Activated CD4-positive, alpha-beta T cell treated with anti-CD3 and anti-CD28 coated beads, Interleukin-10, Interleukin-2, amounts not matched to agents 100 ng/mL and 50 ng/mL, durations not matched to agents 16 hours and 8 hours (primary cell): ENCODE measurements at regions not wholly inside any gene's neighbourhood (a gene's known extent, or its start where the extent isn't known, plus 50 kb on each side); places are given as distances from the start of the nearest gene placed in this dataset.
A peak's percentile ranks its signal among the peaks of the same experiment; 100 is the strongest.
"Not testable (repeated sequence)": the region's sequence is repeated elsewhere in the genome, so short reads cannot be mapped to it uniquely, and the experiment has no call there.

Source experiments
- DNase-seq: peaks from one replicate; pipeline ENCODE4 v3.0.0-alpha.2; 2020

- no peak for DNase-seq
These were observed 54.9 kb upstream of the ZBTB18 start for GRCh38 chr1:243996223-243996622.

- DNase-seq, result no peak
These were observed 59.4 kb upstream of the ZBTB18 start for GRCh38 chr1:243991650-243992049.

DNA sequence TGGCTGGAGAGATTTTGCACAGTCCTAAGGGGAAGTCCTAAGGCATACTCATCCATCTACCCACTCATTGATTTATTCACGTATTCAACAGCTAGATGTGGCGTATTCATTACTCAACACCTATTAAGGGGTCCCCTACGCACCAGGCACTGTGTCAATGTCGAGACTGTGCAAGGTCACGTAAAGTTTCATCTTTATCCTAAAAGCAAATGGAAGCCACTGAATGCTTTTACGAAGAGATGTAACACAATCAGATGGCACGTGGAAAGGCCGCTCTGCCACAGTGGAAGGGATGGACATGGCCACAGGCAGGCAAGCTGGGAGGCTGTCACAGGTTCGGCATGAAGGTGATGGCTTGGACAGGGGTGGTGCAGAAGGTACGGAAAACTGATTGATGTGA is 66.3 kb upstream of the ZBTB18 start:
- DNase-seq, result no peak

DNA sequence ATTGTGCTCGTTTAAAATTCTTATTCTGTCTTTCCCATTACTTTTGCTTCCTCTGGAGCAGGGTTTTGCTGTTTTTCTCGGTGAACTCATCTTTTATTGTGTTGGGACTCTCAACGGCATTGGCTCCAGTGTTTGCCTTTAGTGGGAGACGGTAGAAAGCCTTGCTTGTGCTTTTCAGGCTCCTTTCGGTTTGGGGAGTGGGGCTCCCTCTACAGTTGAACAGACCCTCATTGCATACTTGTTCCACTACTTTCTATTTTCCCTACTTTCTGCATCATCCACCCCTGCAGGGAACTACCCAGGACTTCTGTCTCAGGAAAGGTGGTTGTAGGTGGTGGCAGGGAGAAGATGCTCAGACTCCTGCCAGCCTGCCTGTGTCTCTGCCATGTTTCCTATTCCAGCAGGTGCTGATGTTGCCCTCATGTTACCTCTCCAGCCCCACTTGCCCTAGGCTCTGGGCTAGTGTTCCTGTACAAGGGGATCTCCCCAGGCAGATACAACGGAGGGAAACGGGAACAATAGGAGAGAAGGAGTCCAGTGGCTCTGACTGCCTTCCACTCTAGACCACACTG is 68.5 kb upstream of the ZBTB18 start:
- DNase-seq, result no peak

DNA sequence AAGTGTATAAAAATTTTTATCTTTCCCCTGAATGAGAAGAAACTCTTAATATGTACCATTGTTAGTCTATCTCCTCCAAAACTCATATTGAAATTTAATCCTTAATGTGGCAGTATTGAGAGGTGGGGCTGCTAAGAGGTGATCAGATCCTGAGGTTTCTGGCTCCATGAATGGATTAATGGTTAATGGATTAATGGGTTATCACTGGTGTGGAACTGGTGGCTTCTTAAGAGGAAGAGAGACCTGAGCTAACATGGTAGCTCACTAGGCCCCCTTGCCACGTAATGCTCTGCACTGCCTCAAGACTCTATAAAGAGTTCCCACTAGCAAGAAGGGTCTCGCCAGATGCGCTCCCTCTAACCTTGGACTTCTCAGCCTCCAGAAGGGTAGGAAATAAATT is 70.6 kb upstream of the ZBTB18 start:
- DNase-seq, result no peak

DNA sequence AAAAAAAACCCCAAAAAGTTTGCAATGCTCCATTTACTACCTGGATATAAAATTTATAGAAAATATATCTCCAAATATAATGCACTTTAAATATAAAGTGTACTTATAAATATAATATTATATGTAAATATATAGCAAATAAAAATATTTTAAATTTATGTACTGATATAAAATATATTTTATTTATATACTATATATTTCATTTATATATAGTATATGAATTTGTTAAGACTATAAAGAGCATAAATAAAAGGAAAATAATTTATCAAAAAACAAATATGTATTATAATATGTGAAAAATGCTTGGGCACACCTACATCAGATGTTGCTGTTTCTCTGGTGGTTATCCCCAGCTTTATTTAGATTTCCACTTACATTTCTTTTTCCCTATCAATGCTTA is 71.0 kb upstream of the ZBTB18 start:
- DNase-seq, result no peak

GRCh38 chr1:243979396-243979795 is 71.7 kb upstream of the ZBTB18 start:
- no peak for DNase-seq

DNA sequence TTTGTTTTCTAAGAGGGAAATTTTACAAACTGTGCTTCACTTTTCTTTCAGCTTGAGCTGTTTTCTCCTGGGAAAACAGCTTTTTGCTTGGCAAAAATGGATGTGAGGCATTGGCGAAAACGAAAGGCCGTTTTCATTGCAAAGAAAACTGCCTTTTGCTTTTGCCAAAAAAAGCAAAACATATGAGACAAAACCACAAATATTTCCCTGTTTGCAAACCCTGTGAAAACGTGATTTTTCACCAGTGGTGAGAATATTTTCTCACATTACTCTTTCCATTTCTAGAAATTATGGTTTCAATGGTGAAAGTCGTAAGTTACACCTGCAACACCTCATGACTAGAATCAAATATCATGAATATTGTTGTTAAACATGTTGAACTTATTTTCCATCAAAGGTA is 74.0 kb upstream of the ZBTB18 start:
- DNase-seq, result no peak

DNA sequence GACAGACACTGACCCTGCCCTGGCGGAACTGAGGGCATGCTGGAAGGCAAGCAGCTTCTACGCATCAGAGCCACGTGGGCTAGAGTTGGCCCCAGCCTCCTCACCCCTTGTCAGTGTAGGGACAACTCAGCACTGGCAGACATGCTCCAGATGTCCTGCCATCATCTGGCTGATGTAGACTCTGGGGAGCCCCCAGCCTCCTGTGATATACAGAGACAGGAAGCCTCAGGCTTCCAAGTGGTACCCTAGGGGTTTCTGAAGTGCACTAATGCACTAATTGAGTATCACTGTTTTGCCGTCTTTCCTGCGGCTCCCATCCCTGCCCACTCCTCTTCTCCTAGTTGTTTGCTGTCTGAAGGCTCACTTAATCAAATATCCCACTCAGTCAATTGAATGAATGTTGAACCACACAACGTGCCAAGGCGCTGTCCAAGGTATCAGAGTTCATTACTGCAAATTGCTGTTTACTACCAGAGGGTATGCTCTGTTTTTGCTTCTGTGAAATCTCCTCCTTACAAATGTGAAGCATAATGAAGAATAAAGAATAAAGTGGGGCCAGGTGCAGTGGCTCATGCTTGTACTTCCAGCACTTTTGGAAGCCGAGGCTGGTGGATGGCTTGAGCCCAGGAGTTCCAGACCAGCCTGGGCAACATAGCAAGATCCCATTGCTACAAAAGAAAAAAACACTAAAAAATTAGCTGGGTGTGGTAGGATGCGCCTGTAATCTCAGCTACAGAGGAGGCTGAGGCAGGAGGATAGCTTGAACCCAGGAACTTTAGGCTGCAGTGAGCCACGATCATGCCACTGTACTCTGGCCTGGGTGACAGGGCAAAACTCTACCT is 76.4 kb upstream of the ZBTB18 start:
- DNase-seq, result no peak

GRCh38 chr1:243973169-243973568 is 77.9 kb upstream of the ZBTB18 start:
- no peak for DNase-seq

GRCh38 chr1:243970077-243970476 is 81.0 kb upstream of the ZBTB18 start:
- no peak for DNase-seq

DNA sequence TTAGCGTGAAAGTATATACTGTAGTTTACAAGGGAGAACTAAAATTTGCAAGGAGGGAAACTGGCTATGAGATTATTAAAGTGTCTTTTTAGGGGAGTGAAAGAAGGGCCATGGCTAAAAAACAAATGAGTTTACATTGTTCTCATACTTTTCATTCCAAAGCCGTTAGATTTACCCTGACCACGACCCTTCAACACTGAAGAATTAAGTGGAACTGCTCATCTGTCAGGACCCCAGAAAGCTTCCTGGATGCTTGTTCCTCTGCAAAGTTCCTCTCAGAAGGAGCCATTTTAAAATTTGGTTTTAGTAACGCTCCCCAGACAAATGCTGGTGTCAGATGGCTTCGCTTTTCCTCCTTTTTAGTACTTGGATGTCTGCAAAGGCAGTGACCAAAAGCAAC is 82.7 kb upstream of the ZBTB18 start:
- DNase-seq, result no peak

- no peak for DNase-seq
These were observed 86.2 kb upstream of the ZBTB18 start for GRCh38 chr1:243964915-243965314.

DNA sequence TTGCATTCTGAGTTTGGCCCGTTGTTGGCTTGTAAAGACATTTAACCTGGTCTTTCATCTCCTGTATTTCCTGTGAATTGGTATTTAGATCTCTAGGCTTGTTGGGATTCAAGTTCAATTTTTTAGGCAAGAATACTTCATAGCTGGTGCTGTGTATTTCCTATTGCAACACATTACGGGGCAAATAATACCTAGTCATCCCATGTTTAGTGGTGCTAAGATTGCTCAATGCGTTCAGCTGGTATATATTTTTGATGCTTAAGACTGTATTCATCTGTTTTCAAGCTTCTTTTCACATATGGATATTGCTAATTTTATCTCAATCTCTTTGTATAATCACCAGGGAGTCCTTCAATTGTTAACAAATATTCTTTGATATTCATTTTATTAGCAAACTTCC is 87.5 kb upstream of the ZBTB18 start:
- no peak for DNase-seq

- DNase-seq, result no peak
These were observed 88.5 kb upstream of the ZBTB18 start for GRCh38 chr1:243962541-243962940.

GRCh38 chr1:243959998-243960397 is 91.1 kb upstream of the ZBTB18 start:
- DNase-seq, result no peak

DNA sequence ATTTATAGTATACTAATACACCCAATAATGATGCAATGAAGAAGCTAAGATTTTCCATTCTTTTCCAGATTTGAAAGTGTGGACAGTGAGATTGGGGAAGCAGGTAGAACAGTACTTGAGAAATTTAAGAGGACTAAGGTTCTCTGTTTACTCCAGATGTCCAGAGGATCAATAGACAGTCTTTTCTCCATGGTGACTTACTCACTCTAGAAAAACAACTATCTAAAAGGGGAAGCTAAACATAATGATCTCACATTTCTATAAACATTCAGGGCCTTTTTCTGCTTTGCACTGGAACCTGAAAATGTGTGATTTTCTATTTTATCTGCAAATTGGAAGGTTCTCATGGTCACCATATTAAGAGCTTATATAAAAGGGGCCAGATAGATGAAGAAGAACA is 93.9 kb upstream of the ZBTB18 start:
- DNase-seq, result no peak

DNA sequence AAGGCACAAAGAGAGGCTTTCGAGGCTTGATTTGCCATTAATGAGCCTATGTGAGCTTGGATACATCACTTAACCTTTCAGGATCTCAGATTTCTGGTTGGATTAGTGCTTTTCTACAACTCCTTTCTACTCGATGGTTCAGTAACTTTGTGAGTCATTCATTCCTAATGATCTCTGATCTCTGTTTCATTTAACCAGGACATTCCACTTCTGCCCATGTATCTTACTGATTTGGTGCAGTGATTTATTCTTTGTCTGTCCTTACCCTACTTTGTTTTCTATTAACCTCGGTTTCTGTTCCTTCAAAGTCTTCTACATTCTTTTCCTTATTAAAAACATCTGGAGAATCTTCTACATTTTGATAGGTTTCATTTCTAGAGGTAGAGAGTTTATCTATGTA is 94.6 kb upstream of the ZBTB18 start:
- no peak for DNase-seq

DNA sequence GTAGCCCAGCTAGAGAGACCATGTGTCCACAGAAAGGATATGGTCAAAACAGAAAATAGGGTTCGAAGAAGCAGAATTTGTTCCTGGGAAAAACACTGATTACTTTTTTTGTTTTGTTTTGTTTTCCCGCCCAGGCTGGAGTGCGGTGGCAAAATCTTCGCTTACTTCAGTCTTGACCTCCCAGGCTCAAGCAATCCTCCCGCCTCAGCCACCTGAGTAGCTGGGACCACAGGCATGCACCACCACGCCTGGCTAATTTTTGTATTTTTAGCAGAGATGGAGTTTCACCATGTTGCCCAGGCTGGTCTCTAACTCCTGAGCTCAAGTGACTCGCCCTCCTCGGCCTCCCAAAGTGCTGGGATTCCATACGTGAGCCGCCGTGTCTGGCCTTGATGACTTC is 99.9 kb upstream of the ZBTB18 start:
- DNase-seq, result not testable (repeated sequence)

DNA sequence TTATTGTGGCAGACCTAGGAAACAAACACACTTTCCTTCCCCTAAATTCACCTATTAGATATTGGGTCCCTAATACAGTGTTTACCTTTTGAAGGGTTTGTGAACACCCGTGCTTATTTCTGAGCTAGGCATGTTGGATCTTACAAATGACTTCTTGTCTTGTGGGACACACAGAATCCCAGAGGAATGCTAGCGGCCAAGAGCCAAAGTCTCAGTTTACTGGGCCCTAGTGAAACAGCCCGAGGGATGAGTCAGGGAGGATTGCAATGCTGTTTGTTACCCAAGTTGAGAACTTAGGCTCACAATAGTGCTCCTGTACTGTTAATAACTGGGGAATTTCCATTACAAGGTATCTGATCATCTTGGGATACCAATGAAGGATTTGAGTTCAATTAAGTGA is 100.1 kb upstream of the AKT3 start:
- no peak for DNase-seq

GRCh38 chr1:243946946-243947345 is 96.9 kb upstream of the AKT3 start:
- DNase-seq, result peak; percentile 30

DNA sequence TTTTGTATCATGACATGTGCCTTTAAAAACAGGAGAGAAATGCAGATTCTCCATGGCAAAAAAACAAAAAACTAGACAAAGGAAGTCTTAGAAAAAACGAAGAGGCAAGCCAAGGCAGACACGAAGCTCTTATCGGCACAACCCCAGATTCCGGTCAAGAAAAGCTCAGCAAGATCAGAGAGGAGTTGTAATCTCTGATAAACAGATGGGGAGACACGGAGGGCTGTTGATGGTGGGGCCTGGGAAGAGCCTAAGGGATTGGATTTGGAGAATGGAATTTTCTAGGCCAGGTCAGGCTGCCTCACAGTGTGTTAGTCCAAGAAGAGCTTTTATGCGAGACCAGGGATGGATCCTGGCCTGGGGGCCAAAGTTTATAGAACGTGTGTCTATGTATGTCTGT is 96.2 kb upstream of the AKT3 start:
- DNase-seq, result no peak

DNA sequence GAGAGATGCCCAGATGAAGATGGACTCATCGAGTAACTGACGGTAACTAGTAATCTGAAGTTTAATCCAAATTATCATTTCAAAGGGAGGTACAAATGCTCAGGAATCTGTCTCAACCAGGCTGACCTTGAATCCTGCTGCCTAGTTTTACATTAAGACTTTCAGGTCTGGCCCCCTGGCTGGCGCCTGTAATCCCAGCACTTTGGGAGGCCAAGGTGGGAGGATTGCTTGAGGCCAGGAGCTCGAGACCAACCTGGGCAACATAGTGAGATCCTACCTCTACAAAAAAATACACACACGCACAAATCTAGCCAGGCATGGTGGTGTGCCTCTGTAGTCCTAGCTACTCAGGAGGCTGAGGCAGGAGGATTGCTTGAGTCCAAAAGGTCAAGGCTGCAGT is 95.7 kb upstream of the AKT3 start:
- no peak for DNase-seq

DNA sequence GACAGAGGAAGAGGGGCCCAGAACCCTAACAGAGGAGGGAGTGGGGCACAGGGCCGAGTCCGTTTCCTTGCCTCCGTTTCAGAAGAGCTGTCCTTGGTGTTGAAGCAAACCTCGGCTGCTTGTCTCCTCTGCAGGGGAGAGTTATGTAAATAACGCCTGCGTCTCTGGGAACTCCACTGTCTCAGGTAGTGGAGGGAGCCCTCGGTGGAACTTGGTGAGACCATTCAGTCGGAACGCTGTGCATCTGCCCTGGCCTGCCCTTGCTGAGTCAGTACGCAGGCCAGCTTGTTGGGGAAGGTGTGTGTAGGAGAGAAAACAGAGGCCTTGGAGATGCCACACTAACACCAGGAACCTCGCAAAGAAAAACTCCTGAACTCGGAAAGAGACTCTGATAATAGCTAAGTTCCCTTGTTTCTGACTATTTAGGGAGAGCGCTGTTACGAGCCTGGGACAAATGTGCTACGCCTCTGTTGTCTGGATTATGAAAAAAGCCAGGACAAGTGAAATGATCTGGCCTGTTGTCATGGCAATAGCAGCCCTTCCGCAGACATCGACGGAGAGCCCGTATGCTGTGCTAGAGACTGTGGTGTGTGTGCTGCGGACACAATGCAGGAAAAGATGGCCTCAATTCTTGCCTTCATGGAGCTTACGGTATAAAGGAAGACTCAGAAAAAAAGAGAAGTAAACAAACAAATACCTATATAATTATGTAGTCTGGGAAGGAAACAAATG is 94.6 kb upstream of the AKT3 start:
- DNase-seq, result no peak
